HCT116 (cell line): ENCODE measurements at regions not wholly inside any gene's neighbourhood (a gene's known extent, or its start where the extent isn't known, plus 50 kb on each side); places are given as distances from the start of the nearest gene placed in this dataset.

Experiments used
- ATAC-seq: fragments of 200-7000 bp; cut with Tn5 transposase; 2 replicates; pipeline ENCODE4 v1.9.1; 2020; ENCODE audit warnings: mild to moderate bottlenecking, moderate library complexity
- BruUV-seq: library from RNA; stranded (reverse); fragments of 400-500 nt; replicated peaks from 2 replicates; lab custom pipeline; 2021; lab: Mats Ljungman, UMichigan
- CTCF ChIA-PET: fragments of 300-600 bp; sonication (Branson Sonifier 250); formaldehyde crosslinking; loops from one replicate; lab custom pipeline; 2021; ENCODE audit warnings: antibody characterized with exemption; lab: Charles Lee
- POLR2A ChIA-PET: fragments of 300-600, 350-600 bp; sonication (Branson Sonifier 250); formaldehyde crosslinking; loops from one replicate; lab custom pipeline; 2021; ENCODE audit warnings: antibody characterized with exemption; lab: Charles Lee
- RAD21 ChIA-PET, 2 experiments: fragments of 300-600 bp; sonication (Branson Sonifier 250); formaldehyde crosslinking; loops; one replicate each; lab custom pipeline; 2023; ENCODE audit warnings: low total read pairs in 2 of 2; ENCODE audit not compliant: uncharacterized antibody in 2 of 2, unreplicated experiment in 2 of 2, low non-redundant PET in 1 of 2; lab: Charles Lee
- DNase-seq: peaks from one replicate; pipeline ENCODE4 v3.0.0-alpha.2; 2010; ENCODE audit warnings: low read depth, low spot score
- H2AFZ ChIP-seq: fragments of 200-600 bp; shearing (Covaris generic), sonication (generic); 2 replicates; pipeline ENCODE4 v1.6.1; 2017; ENCODE audit warnings: low read depth, mixed run types, mixed read lengths, antibody characterized with exemption, low read length; ENCODE audit not compliant: poor library complexity, severe bottlenecking
- H3K27ac ChIP-seq: 2 replicates; pipeline ENCODE4 v1.5.1; 2012; ENCODE audit warnings: low read depth, low read length
- H3K27me3 ChIP-seq: fragments of 200-600 bp; sonication (generic); 2 replicates; pipeline ENCODE4 v1.6.1; 2016; ENCODE audit warnings: mixed run types, low read length, mixed read lengths; ENCODE audit not compliant: insufficient read depth
- H3K36me3 ChIP-seq, 2 experiments: fragments of 200-500 bp in 1 of 2; fragments of 200-600 bp in 1 of 2; sonication (Bioruptor generic) in 1 of 2; sonication (generic) in 1 of 2; 2 replicates each; pipeline versions ENCODE4 v1.5.1 to v1.6.1; 2014 to 2016; ENCODE audit warnings: low read length in 2 of 2, inconsistent platforms in 1 of 2, mixed read lengths in 1 of 2, mixed run types in 1 of 2; ENCODE audit not compliant: insufficient read depth in 2 of 2, control insufficient read depth in 1 of 2
- H3K4me1 ChIP-seq, 2 experiments: fragments of 200-600 bp in 1 of 2; sonication (generic) in 1 of 2; 2 replicates each; pipeline versions ENCODE4 v1.5.1 to v1.6.1; 2012 to 2017; ENCODE audit warnings: low read length in 2 of 2, inconsistent platforms in 1 of 2, mild to moderate bottlenecking in 1 of 2, mixed read lengths in 1 of 2, mixed run types in 1 of 2, moderate library complexity in 1 of 2; ENCODE audit not compliant: insufficient read depth in 2 of 2, control insufficient read depth in 1 of 2
- H3K4me2 ChIP-seq: fragments of 200-600 bp; sonication (generic); 2 replicates; pipeline ENCODE4 v1.6.1; 2017; ENCODE audit warnings: mixed run types, low read length, mixed read lengths
- H3K4me3 ChIP-seq, 2 experiments: fragments of 200-600 bp in 1 of 2; sonication (generic) in 1 of 2; replicated peaks in 1 of 2; 2 replicates each; pipeline ENCODE4 v1.5.1; 2011 to 2016; ENCODE audit warnings: low read length in 2 of 2, control low read depth in 1 of 2, low read depth in 1 of 2, mild to moderate bottlenecking in 1 of 2, mixed read lengths in 1 of 2, mixed run types in 1 of 2
- H3K79me2 ChIP-seq: fragments of 200-600 bp; sonication (generic); 2 replicates; pipeline ENCODE4 v1.6.1; 2017; ENCODE audit warnings: mild to moderate bottlenecking, mixed run types, low read length, moderate library complexity, mixed read lengths; ENCODE audit not compliant: insufficient read depth
- H3K9ac ChIP-seq: fragments of 200-600 bp; sonication (generic); 2 replicates; pipeline ENCODE4 v1.6.1; 2016; ENCODE audit warnings: low read length, mixed read lengths
- H3K9me2 ChIP-seq: fragments of 200-600 bp; sonication (generic), shearing (Covaris generic); 2 replicates; pipeline ENCODE4 v1.6.1; 2017; ENCODE audit warnings: mixed run types, mild to moderate bottlenecking, moderate library complexity; ENCODE audit not compliant: insufficient read depth
- H3K9me3 ChIP-seq, 2 experiments: fragments of 200-500 bp in 1 of 2; fragments of 200-600 bp in 1 of 2; sonication (Bioruptor generic) in 1 of 2; sonication (generic) in 1 of 2; 2 replicates each; pipeline ENCODE4 v1.6.1; 2014 to 2017; ENCODE audit warnings: low read length in 2 of 2, mixed read lengths in 2 of 2, inconsistent platforms in 1 of 2, low read depth in 1 of 2, mild to moderate bottlenecking in 1 of 2, mixed run types in 1 of 2, moderate library complexity in 1 of 2; ENCODE audit not compliant: control insufficient read depth in 1 of 2, insufficient read depth in 1 of 2
- H4K20me1 ChIP-seq: fragments of 200-600 bp; sonication (generic), shearing (Covaris generic); 2 replicates; pipeline ENCODE4 v1.6.1; 2017; ENCODE audit warnings: mixed run types, mild to moderate bottlenecking, moderate library complexity; ENCODE audit not compliant: insufficient read depth
- ATF3 ChIP-seq: IDR thresholded peaks from 2 replicates; pipeline ENCODE4 v1.6.1; 2012
- CBX3 ChIP-seq: IDR thresholded peaks from 2 replicates; pipeline ENCODE4 v1.6.1; 2012; ENCODE audit warnings: low read depth
- CEBPB ChIP-seq: IDR thresholded peaks from 2 replicates; pipeline ENCODE4 v1.6.1; 2012; ENCODE audit warnings: low read depth
- CTCF ChIP-seq, 3 experiments: fragments of 200-600 bp in 1 of 3; sonication (generic) in 1 of 3; IDR thresholded peaks in 2 of 3; conservative IDR thresholded peaks in 1 of 3; 2 replicates each; pipeline ENCODE4 v1.5.1; 2012 to 2017; ENCODE audit warnings: low read depth in 2 of 3, low read length in 2 of 3, antibody characterized with exemption in 1 of 3, borderline replicate concordance in 1 of 3, control low read depth in 1 of 3, mild to moderate bottlenecking in 1 of 3, mixed read lengths in 1 of 3, mixed run types in 1 of 3, moderate library complexity in 1 of 3; ENCODE audit not compliant: insufficient read depth in 1 of 3
- EZH2 ChIP-seq: fragments of 200-600 bp; sonication (generic); IDR thresholded peaks from 2 replicates; pipeline ENCODE4 v1.6.1; 2017; ENCODE audit warnings: antibody characterized with exemption, mixed run types
- EZH2phosphoT487 ChIP-seq: fragments of 200-600 bp; IDR thresholded peaks from 2 replicates; pipeline ENCODE4 v1.6.1; 2018; ENCODE audit warnings: antibody characterized with exemption, borderline replicate concordance
- FOSL1 ChIP-seq: IDR thresholded peaks from 2 replicates; pipeline ENCODE4 v1.6.1; 2012; ENCODE audit warnings: low read depth
- JUND ChIP-seq: IDR thresholded peaks from 2 replicates; pipeline ENCODE4 v1.6.1; 2012
- POLR2A ChIP-seq: IDR thresholded peaks from 2 replicates; pipeline ENCODE4 v1.7.0; 2011; ENCODE audit warnings: borderline replicate concordance; ENCODE audit not compliant: insufficient read depth, insufficient read length; ENCODE audit errors: extremely low read depth
- POLR2AphosphoS5 ChIP-seq: IDR thresholded peaks from 2 replicates; pipeline ENCODE4 v1.6.1; 2011; ENCODE audit warnings: mild to moderate bottlenecking, low read depth, low read length, moderate library complexity
- RAD21 ChIP-seq: IDR thresholded peaks from 2 replicates; pipeline ENCODE4 v1.6.1; 2012; ENCODE audit warnings: low read depth, mild to moderate bottlenecking
- SIN3A ChIP-seq: IDR thresholded peaks from 2 replicates; pipeline ENCODE4 v1.6.1; 2012; ENCODE audit warnings: low read depth
- SP1 ChIP-seq: IDR thresholded peaks from 2 replicates; pipeline ENCODE4 v1.6.1; 2012; ENCODE audit warnings: low read depth
- SRF ChIP-seq: IDR thresholded peaks from 2 replicates; pipeline ENCODE4 v1.6.1; 2012; ENCODE audit warnings: low read depth
- TCF7L2 ChIP-seq: IDR thresholded peaks from 2 replicates; pipeline ENCODE4 v1.7.0; 2011; ENCODE audit warnings: borderline replicate concordance, inconsistent platforms; ENCODE audit not compliant: insufficient read depth, insufficient read length; ENCODE audit errors: extremely low read depth
- ZBTB33 ChIP-seq: IDR thresholded peaks from 2 replicates; pipeline ENCODE4 v1.6.1; 2011; ENCODE audit warnings: mild to moderate bottlenecking, low read length, moderate library complexity; ENCODE audit not compliant: insufficient replicate concordance; ENCODE audit errors: extremely low read depth
- ZFX ChIP-seq: fragments of 450-650 bp; IDR thresholded peaks from 2 replicates; pipeline ENCODE4 v1.6.1; 2017
- intact Hi-C: fragments of 100-400 bp; cut with micrococcal nuclease; formaldehyde crosslinking; loops from 2 replicates; pipeline ENCODE4 v1.10.0; 2022
- TF ChIP-seq, protein P1 (sequence below): IDR thresholded peaks from 2 replicates; pipeline ENCODE4 v1.6.1; 2012

GRCh38 chr19:28990522-28990921 is 222.4 kb downstream of the UQCRFS1 start:
- Histone ChIP-seq H3K9me2 (no peaks in the 10 kb centered on the region), H3K79me2 (no peaks in the 10 kb centered on the region), H3K9ac (no peak overlapping the region), H3K9me3 (peaks cover 0 to 28% of the 10 kb centered on the region in 2 experiments; a peak in 2 of 4 replicates), H3K36me3 (no peaks in the 10 kb centered on the region), H2AFZ (no peak overlapping the region), H3K27ac (no peak overlapping the region), H3K27me3 (no peaks in the 10 kb centered on the region), H3K4me3 (no peak overlapping the region), H3K4me2 (no peak overlapping the region), H3K4me1 (no peaks in the 10 kb centered on the region), H4K20me1 (no peaks in the 10 kb centered on the region)
- CTCF ChIA-PET = no interaction called here
- no TSS peak for BruUV-seq
- ATAC-seq (no peak), DNase-seq (no peak)
- RAD21 ChIA-PET = no interaction called here
- POLR2A ChIA-PET = no interaction called here
- intact Hi-C loops = no loop called here
- TF ChIP-seq FOSL1 = no peak
- no peak for TF ChIP-seq ZFX
- no peak for TF ChIP-seq SRF
- TF ChIP-seq POLR2A = no peak
- no peak for TF ChIP-seq JUND
- TF ChIP-seq, protein P1, sequence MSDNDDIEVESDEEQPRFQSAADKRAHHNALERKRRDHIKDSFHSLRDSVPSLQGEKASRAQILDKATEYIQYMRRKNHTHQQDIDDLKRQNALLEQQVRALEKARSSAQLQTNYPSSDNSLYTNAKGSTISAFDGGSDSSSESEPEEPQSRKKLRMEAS = no peak
- TF ChIP-seq EZH2 = no peak
- no peak for TF ChIP-seq TCF7L2

DNA sequence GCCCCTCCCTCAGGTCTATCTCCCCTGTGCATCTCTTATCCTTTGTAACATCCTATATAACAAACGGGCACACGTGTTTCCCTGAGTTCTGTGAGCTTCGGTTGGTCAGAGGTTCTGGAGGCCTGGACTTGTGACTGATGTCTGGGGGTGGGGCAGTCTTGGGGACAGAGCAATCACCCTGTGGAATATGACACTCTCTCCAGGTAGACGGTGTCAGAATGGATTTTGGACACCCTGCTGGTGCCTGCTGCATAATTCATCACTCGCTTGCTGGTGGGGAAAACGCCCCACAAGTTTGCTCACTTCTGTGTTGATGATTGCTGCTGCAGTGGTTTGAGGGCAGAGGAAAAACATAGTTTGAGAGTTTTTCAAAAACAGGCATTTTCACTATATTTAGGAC is 223.2 kb downstream of the UQCRFS1 start:
- ATAC-seq (no peak), DNase-seq (no peak)
- Histone ChIP-seq H3K4me2 (no peak overlapping the region), H3K27me3 (no peaks in the 10 kb centered on the region), H3K9ac (no peak overlapping the region), H3K79me2 (no peaks in the 10 kb centered on the region), H4K20me1 (no peaks in the 10 kb centered on the region), H3K9me2 (no peaks in the 10 kb centered on the region), H3K4me1 (no peaks in the 10 kb centered on the region), H3K9me3 (peaks cover 0 to 29% of the 10 kb centered on the region in 2 experiments; a peak in 2 of 4 replicates), H3K27ac (no peak overlapping the region), H3K36me3 (no peaks in the 10 kb centered on the region), H2AFZ (no peak overlapping the region), H3K4me3 (no peak overlapping the region)
- CTCF ChIA-PET = no interaction called here
- RAD21 ChIA-PET = no interaction called here
- POLR2A ChIA-PET = no interaction called here
- no TSS peak for BruUV-seq
- intact Hi-C loops = no loop called here
- no peak for TF ChIP-seq EZH2phosphoT487
- TF ChIP-seq RAD21 = no peak
- TF ChIP-seq SRF = no peak
- TF ChIP-seq EZH2 = no peak
- TF ChIP-seq JUND = no peak
- no peak for TF ChIP-seq SP1
- TF ChIP-seq CBX3 = no peak
- TF ChIP-seq CEBPB = no peak
- no peak for TF ChIP-seq SIN3A
- TF ChIP-seq, protein P1 = no peak
- TF ChIP-seq TCF7L2 = no peak
- TF ChIP-seq FOSL1 = no peak
- no peak for TF ChIP-seq POLR2AphosphoS5
- TF ChIP-seq POLR2A = no peak
- no peak for TF ChIP-seq CTCF (IDR thresholded peaks at IDR 0.05 in 2 of 3, conservative IDR thresholded peaks at IDR 0.05 in 1 of 3; ENCODE audit: borderline replicate concordance in 1 of 3, insufficient read depth in 1 of 3, low read depth in 2 of 3, low read length in 2 of 3)
- TF ChIP-seq ZBTB33 = no peak
- TF ChIP-seq ATF3 = no peak
